Loucy (cell line): ENCODE measurements at regions not wholly inside any gene's neighbourhood (a gene's known extent, or its start where the extent isn't known, plus 50 kb on each side); places are given as distances from the start of the nearest gene placed in this dataset.
A peak's percentile ranks its signal among the peaks of the same experiment; 100 is the strongest.
"Not testable (repeated sequence)": the region's sequence is repeated elsewhere in the genome, so short reads cannot be mapped to it uniquely, and the experiment has no call there.

Source experiments
- H2AFZ ChIP-seq: fragments of 200-600 bp; sonication (generic); 2 replicates; pipeline ENCODE4 v1.6.0; 2016; ENCODE audit warnings: antibody characterized with exemption, mild to moderate bottlenecking, low read length, moderate library complexity
- H3F3A ChIP-seq: fragments of 200-600 bp; 2 replicates; pipeline ENCODE4 v1.6.0; 2016; ENCODE audit warnings: antibody characterized with exemption, low read depth, mild to moderate bottlenecking
- H3K27me3 ChIP-seq: fragments of 200-600 bp; sonication (generic); 2 replicates; pipeline ENCODE4 v1.6.1; 2014; ENCODE audit warnings: low read length, mild to moderate bottlenecking; ENCODE audit not compliant: insufficient read depth, poor library complexity, severe bottlenecking
- H3K36me3 ChIP-seq: fragments of 200-600 bp; sonication (generic); 2 replicates; pipeline ENCODE4 v1.6.1; 2016; ENCODE audit warnings: low read length; ENCODE audit not compliant: insufficient read depth
- H3K4me1 ChIP-seq: fragments of 200-600 bp; sonication (generic); 2 replicates; pipeline ENCODE4 v1.5.1; 2014; ENCODE audit warnings: low read length, mild to moderate bottlenecking; ENCODE audit not compliant: insufficient read depth, poor library complexity, severe bottlenecking
- H3K4me2 ChIP-seq: fragments of 200-600 bp; sonication (generic); 2 replicates; pipeline ENCODE4 v1.6.0; 2014; ENCODE audit warnings: antibody characterized with exemption, low read length, low read depth, mild to moderate bottlenecking; ENCODE audit not compliant: poor library complexity, severe bottlenecking
- H3K4me3 ChIP-seq: fragments of 200-600 bp; sonication (generic); 2 replicates; pipeline ENCODE4 v1.5.1; 2014; ENCODE audit warnings: low read length, mild to moderate bottlenecking, mixed read lengths; ENCODE audit not compliant: poor library complexity, severe bottlenecking
- H3K79me2 ChIP-seq: fragments of 200-600 bp; sonication (generic); 2 replicates; pipeline ENCODE4 v1.6.1; 2014; ENCODE audit warnings: low read length; ENCODE audit not compliant: insufficient read depth
- H3K9ac ChIP-seq: fragments of 200-600 bp; sonication (generic); 2 replicates; pipeline ENCODE4 v1.6.0; 2014; ENCODE audit warnings: mild to moderate bottlenecking, low read depth, low read length, moderate library complexity; ENCODE audit not compliant: poor library complexity, severe bottlenecking
- H3K9me2 ChIP-seq: fragments of 200-600 bp; sonication (generic); replicated peaks from 2 replicates; pipeline ENCODE4 v1.6.1; 2016; ENCODE audit warnings: low read depth, low read length, mixed read lengths
- H3K9me3 ChIP-seq: fragments of 200-600 bp; sonication (generic); 2 replicates; pipeline ENCODE4 v1.6.1; 2014; ENCODE audit warnings: mild to moderate bottlenecking, antibody characterized with exemption, low read length, low read depth; ENCODE audit not compliant: insufficient read depth
- H4K20me1 ChIP-seq: fragments of 200-600 bp; sonication (generic); 2 replicates; pipeline ENCODE4 v1.6.0; 2014; ENCODE audit warnings: antibody characterized with exemption, low read length, mild to moderate bottlenecking; ENCODE audit not compliant: insufficient read depth, poor library complexity, severe bottlenecking
- EZH2phosphoT487 ChIP-seq: fragments of 200-600 bp; IDR thresholded peaks from 2 replicates; pipeline ENCODE4 v1.6.1; 2018; ENCODE audit warnings: antibody characterized with exemption, mild to moderate bottlenecking, moderate library complexity, borderline replicate concordance
- TF ChIP-seq, protein P1 (sequence below): fragments of 200-600 bp; sonication (generic); conservative IDR thresholded peaks from 2 replicates; pipeline ENCODE4 v1.5.1; 2014; ENCODE audit warnings: mild to moderate bottlenecking, antibody characterized with exemption, low read length

DNA sequence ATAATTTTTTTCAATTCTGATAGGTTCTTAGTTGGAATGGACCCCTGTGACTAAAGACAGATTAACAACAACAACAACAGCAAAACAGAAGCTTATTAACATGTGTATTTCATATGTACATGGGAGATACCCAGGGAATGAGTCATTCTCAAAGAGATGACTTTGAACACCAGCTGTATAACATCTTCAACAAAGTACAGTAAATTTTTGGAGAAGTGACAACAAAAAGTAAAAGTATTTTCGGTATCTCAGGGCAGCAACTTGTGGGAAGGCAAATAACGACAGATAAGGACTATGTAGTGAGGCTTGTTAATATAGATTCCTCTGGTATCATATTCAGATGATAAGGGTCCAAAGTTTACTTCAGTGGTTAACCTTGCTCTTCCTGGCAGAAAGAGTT is 573.4 kb upstream of the RAG2 start:
- Histone ChIP-seq H4K20me1 (no peaks in the 10 kb centered on the region), H3K27me3 (no peaks in the 10 kb centered on the region), H3K4me1 (no peaks in the 10 kb centered on the region), H3K9me2 (no peaks in the 10 kb centered on the region), H3K4me2 (no peak overlapping the region), H3K79me2 (no peaks in the 10 kb centered on the region), H2AFZ (no peak overlapping the region), H3K36me3 (no peaks in the 10 kb centered on the region), H3K9ac (no peak overlapping the region), H3F3A (no peaks in the 10 kb centered on the region), H3K4me3 (no peak overlapping the region), H3K9me3 (no peaks in the 10 kb centered on the region)
- no peak for TF ChIP-seq EZH2phosphoT487
- TF ChIP-seq, protein P1, sequence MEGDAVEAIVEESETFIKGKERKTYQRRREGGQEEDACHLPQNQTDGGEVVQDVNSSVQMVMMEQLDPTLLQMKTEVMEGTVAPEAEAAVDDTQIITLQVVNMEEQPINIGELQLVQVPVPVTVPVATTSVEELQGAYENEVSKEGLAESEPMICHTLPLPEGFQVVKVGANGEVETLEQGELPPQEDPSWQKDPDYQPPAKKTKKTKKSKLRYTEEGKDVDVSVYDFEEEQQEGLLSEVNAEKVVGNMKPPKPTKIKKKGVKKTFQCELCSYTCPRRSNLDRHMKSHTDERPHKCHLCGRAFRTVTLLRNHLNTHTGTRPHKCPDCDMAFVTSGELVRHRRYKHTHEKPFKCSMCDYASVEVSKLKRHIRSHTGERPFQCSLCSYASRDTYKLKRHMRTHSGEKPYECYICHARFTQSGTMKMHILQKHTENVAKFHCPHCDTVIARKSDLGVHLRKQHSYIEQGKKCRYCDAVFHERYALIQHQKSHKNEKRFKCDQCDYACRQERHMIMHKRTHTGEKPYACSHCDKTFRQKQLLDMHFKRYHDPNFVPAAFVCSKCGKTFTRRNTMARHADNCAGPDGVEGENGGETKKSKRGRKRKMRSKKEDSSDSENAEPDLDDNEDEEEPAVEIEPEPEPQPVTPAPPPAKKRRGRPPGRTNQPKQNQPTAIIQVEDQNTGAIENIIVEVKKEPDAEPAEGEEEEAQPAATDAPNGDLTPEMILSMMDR: no peak

DNA sequence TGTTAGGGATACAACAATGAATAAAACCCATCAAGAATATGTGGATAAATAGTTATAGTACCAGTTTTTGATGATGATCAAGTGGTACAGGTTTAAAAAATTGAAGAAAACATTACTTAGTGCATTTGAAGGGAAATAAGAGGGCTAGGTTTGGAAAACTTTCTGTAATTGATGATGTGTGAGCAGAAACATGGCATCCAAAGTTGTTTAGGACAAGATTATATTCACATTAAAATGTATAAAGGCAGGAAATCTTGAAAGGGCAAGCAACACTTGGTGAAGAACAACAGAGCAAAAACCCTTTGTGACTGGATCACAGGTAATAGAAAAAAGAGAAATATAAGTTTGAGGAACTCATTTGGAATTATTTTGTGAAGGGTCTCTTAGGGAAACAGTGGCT is 572.3 kb upstream of the RAG2 start:
- Histone ChIP-seq H3F3A (no peaks in the 10 kb centered on the region), H3K9ac (no peak overlapping the region), H3K4me1 (no peaks in the 10 kb centered on the region), H3K36me3 (no peaks in the 10 kb centered on the region), H3K9me3 (no peaks in the 10 kb centered on the region), H3K9me2 (no peaks in the 10 kb centered on the region), H2AFZ (no peak overlapping the region), H3K27me3 (no peaks in the 10 kb centered on the region), H3K4me3 (no peak overlapping the region), H3K4me2 (no peak overlapping the region), H3K79me2 (no peaks in the 10 kb centered on the region), H4K20me1 (no peaks in the 10 kb centered on the region)
- no peak for TF ChIP-seq EZH2phosphoT487

- H4K20me1 ChIP-seq, H3K9ac ChIP-seq, H3K4me2 ChIP-seq, H3K27me3 ChIP-seq, H3K36me3 ChIP-seq, H3K4me3 ChIP-seq, H3K79me2 ChIP-seq, H3K4me1 ChIP-seq, H3K9me2 ChIP-seq, H2AFZ ChIP-seq, H3K9me3 ChIP-seq, H3F3A ChIP-seq: not testable (repeated sequence)
- TF ChIP-seq, protein P1: 0 out of 2 replicates have a peak, but pooled peaks have one; percentile 15
Measured at GRCh38 chr11:37145434-37145833, 547.4 kb upstream of the RAG2 start.

DNA sequence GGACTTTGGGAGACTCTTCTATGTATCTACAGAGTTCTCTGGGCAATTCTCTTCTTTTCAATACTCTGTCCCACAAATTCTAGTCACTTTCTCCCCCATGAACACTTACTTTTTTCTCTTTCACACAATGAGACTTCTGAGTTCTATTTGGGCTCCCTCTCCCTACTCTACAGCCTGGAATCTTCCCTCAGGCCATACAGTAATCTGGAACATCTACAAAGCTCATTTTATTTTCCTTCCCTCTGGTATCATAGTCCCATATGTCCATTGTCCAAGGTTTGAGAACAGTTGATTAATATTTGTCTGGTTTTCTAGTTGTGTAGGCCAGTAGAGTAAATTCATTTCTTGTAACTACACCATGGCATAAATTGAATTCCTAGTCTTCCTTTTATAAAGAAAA is 544.6 kb upstream of the RAG2 start:
- no peaks in the 10 kb centered on the region for H3K9me3 ChIP-seq
- no peaks in the 10 kb centered on the region for H3F3A ChIP-seq
- H3K27me3 ChIP-seq: no peaks in the 10 kb centered on the region
- no peaks in the 10 kb centered on the region for H3K79me2 ChIP-seq
- no peak overlapping the region for H3K4me2 ChIP-seq
- no peaks in the 10 kb centered on the region for H4K20me1 ChIP-seq
- no peaks in the 10 kb centered on the region for H3K4me1 ChIP-seq
- no peaks in the 10 kb centered on the region for H3K36me3 ChIP-seq
- no peaks in the 10 kb centered on the region for H3K9me2 ChIP-seq
- H2AFZ ChIP-seq: no peak overlapping the region
- H3K4me3 ChIP-seq: no peak overlapping the region
- TF ChIP-seq, protein P1: no peak
- no peak for TF ChIP-seq EZH2phosphoT487
- H3K9ac ChIP-seq: no peak overlapping the region
